SK-N-SH (cell line): ENCODE measurements at regions not wholly inside any gene's neighbourhood (a gene's known extent, or its start where the extent isn't known, plus 50 kb on each side); places are given as distances from the start of the nearest gene placed in this dataset.

Experiments used
- CTCF ChIA-PET: fragments of 300-600, 350-600 bp; formaldehyde crosslinking; extraction: SDS; loops from one replicate; lab custom pipeline; 2021; lab: Yijun Ruan, JAX
- POLR2A ChIA-PET: fragments of 350-600 bp; sonication (Branson Sonifier 250); formaldehyde crosslinking; extraction: SDS; loops from one replicate; lab custom pipeline; 2020; ENCODE audit warnings: antibody characterized with exemption, inconsistent platforms; lab: Yijun Ruan, JAX
- DNase-seq: peaks from one replicate; pipeline ENCODE4 v3.0.0; 2012
- H2AFZ ChIP-seq: fragments of 200-600 bp; sonication (generic); 2 replicates; pipeline ENCODE4 v1.8.1; 2016; ENCODE audit warnings: antibody characterized with exemption, mild to moderate bottlenecking, low read depth
- H3F3A ChIP-seq: fragments of 200-600 bp; sonication (generic); replicated peaks from 2 replicates; pipeline ENCODE3; 2016; ENCODE audit warnings: antibody characterized with exemption, mild to moderate bottlenecking; ENCODE audit not compliant: insufficient read depth
- H3K27ac ChIP-seq, 2 experiments: fragments of 200-500 bp in 1 of 2; fragments of 200-600 bp in 1 of 2; sonication (Bioruptor generic) in 1 of 2; sonication (generic), shearing (Covaris generic) in 1 of 2; 2 replicates each; pipeline versions ENCODE4 v1.5.1 to v1.6.1; 2014 to 2016; ENCODE audit warnings: low read depth in 2 of 2, inconsistent platforms in 1 of 2, low read length in 1 of 2, mild to moderate bottlenecking in 1 of 2, mixed read lengths in 1 of 2
- H3K27me3 ChIP-seq: fragments of 200-600 bp; sonication (generic), shearing (Covaris generic); 2 replicates; pipeline ENCODE4 v1.6.1; 2016; ENCODE audit warnings: mixed run types; ENCODE audit not compliant: insufficient read depth
- H3K36me3 ChIP-seq, 2 experiments: fragments of 200-500 bp in 1 of 2; fragments of 200-600 bp in 1 of 2; sonication (Bioruptor generic) in 1 of 2; sonication (generic) in 1 of 2; replicated peaks in 1 of 2; 2 replicates each; pipeline versions ENCODE3 to v1.5.1; 2014 to 2016; ENCODE audit warnings: low read length in 1 of 2, mild to moderate bottlenecking in 1 of 2; ENCODE audit not compliant: insufficient read depth in 2 of 2, control insufficient read depth in 1 of 2
- H3K4me1 ChIP-seq, 2 experiments: fragments of 200-500 bp in 1 of 2; fragments of 200-600 bp in 1 of 2; sonication (Bioruptor generic) in 1 of 2; sonication (generic), shearing (Covaris generic) in 1 of 2; 2 replicates each; pipeline versions ENCODE4 v1.5.1 to v1.6.1; 2014 to 2016; ENCODE audit warnings: low read depth in 1 of 2, low read length in 1 of 2, mixed run types in 1 of 2; ENCODE audit not compliant: insufficient read depth in 2 of 2, control insufficient read depth in 1 of 2
- H3K4me2 ChIP-seq: fragments of 200-600 bp; sonication (generic), shearing (Covaris generic); 2 replicates; pipeline ENCODE4 v1.6.1; 2017; ENCODE audit warnings: mixed run types
- H3K4me3 ChIP-seq, 2 experiments: fragments of 200-500 bp in 1 of 2; fragments of 200-600 bp in 1 of 2; sonication (Bioruptor generic) in 1 of 2; sonication (generic), shearing (Covaris generic) in 1 of 2; 2 replicates each; pipeline versions ENCODE4 v1.5.1 to v1.8.1; 2014 to 2016; ENCODE audit warnings: low read depth in 2 of 2, inconsistent platforms in 1 of 2, low read length in 1 of 2, mild to moderate bottlenecking in 1 of 2, mixed read lengths in 1 of 2, moderate library complexity in 1 of 2
- H3K79me2 ChIP-seq: fragments of 200-600 bp; sonication (generic); 2 replicates; pipeline ENCODE4 v1.8.1; 2017; ENCODE audit warnings: mild to moderate bottlenecking; ENCODE audit not compliant: insufficient read depth
- H3K9ac ChIP-seq: fragments of 200-600 bp; sonication (generic); 2 replicates; pipeline ENCODE4 v1.6.1; 2017; ENCODE audit warnings: mixed run types
- H3K9me2 ChIP-seq: fragments of 200-600 bp; sonication (generic); 2 replicates; pipeline ENCODE4 v1.6.1; 2017; ENCODE audit warnings: mixed run types
- H3K9me3 ChIP-seq: fragments of 200-600 bp; sonication (generic); 2 replicates; pipeline ENCODE4 v1.6.1; 2017; ENCODE audit warnings: mixed run types, mild to moderate bottlenecking, moderate library complexity
- H4K20me1 ChIP-seq: fragments of 200-600 bp; sonication (generic); 2 replicates; pipeline ENCODE4 v1.6.1; 2017; ENCODE audit warnings: mild to moderate bottlenecking, mixed run types; ENCODE audit not compliant: insufficient read depth
- CHD2 ChIP-seq: fragments of 150-350 bp; IDR thresholded peaks from 2 replicates; pipeline ENCODE4 v1.6.1; 2018; ENCODE audit warnings: low read length; ENCODE audit not compliant: partially characterized antibody
- CTCF ChIP-seq: fragments of 200-600 bp; sonication (generic); IDR thresholded peaks from 2 replicates; pipeline ENCODE4 v1.6.1; 2017; ENCODE audit warnings: antibody characterized with exemption, mild to moderate bottlenecking, moderate library complexity
- EZH2phosphoT487 ChIP-seq: fragments of 200-600 bp; sonication (generic); IDR thresholded peaks from 2 replicates; pipeline ENCODE4 v1.6.1; 2017; ENCODE audit warnings: low read depth, mixed run types, mild to moderate bottlenecking, antibody characterized with exemption, moderate library complexity, borderline replicate concordance
- FOXJ3 ChIP-seq: sonication (generic); formaldehyde crosslinking; IDR thresholded peaks from 2 replicates; pipeline ENCODE4 v1.5.1; 2020; ENCODE audit warnings: mild to moderate bottlenecking, missing genetic modification reagents
- FOXM1 ChIP-seq: IDR thresholded peaks from 2 replicates; pipeline ENCODE4 v1.4.0; 2012; ENCODE audit warnings: low read depth, mild to moderate bottlenecking
- GABPA ChIP-seq: IDR thresholded peaks from 2 replicates; pipeline ENCODE4 v1.4.0; 2012; ENCODE audit warnings: low read depth, mild to moderate bottlenecking
- GATA2 ChIP-seq: sonication (generic); formaldehyde crosslinking; IDR thresholded peaks from 2 replicates; pipeline ENCODE4 v1.5.0; 2020; ENCODE audit warnings: mild to moderate bottlenecking, missing genetic modification reagents
- JUND ChIP-seq: IDR thresholded peaks from 2 replicates; pipeline ENCODE4 v1.4.0; 2012
- MEF2A ChIP-seq: IDR thresholded peaks from 2 replicates; pipeline ENCODE4 v1.4.0; 2012; ENCODE audit warnings: low read depth, borderline replicate concordance
- PBX3 ChIP-seq: IDR thresholded peaks from 2 replicates; pipeline ENCODE4; 2012
- POLR2AphosphoS5 ChIP-seq: IDR thresholded peaks from 2 replicates; pipeline ENCODE4 v1.6.1; 2012; ENCODE audit warnings: low read depth, low read length
- RAD21 ChIP-seq: IDR thresholded peaks from 2 replicates; pipeline ENCODE4 v1.6.1; 2012; ENCODE audit warnings: mild to moderate bottlenecking, low read length
- RCOR1 ChIP-seq: fragments of 150-350 bp; IDR thresholded peaks from 2 replicates; pipeline ENCODE4 v1.6.1; 2017; ENCODE audit warnings: antibody characterized with exemption, low read length
- RFX5 ChIP-seq: IDR thresholded peaks from 2 replicates; pipeline ENCODE4 v1.6.1; 2012; ENCODE audit warnings: mild to moderate bottlenecking, improper control_type of control experiment, low read length
- SIN3A ChIP-seq: IDR thresholded peaks from 2 replicates; pipeline ENCODE4 v1.6.1; 2012; ENCODE audit warnings: low read depth, mild to moderate bottlenecking, low read length, moderate library complexity, borderline replicate concordance
- TAF1 ChIP-seq: IDR thresholded peaks from 2 replicates; pipeline ENCODE4 v1.6.1; 2012; ENCODE audit warnings: low read depth, mild to moderate bottlenecking, low read length, moderate library complexity, borderline replicate concordance
- USF2 ChIP-seq: fragments of 150-350 bp; IDR thresholded peaks from 2 replicates; pipeline ENCODE4 v1.6.1; 2017; ENCODE audit warnings: antibody characterized with exemption, low read length, low read depth, borderline replicate concordance
- WGBS: methylation state at CpG from one replicate; pipeline ENCODE4 v1.1.6; 2017; ENCODE audit warnings: low lambda C conversion rate; 5-methylcytosine and 5-hydroxymethylcytosine counted together
- TF ChIP-seq, protein P1 (sequence below): IDR thresholded peaks from 2 replicates; pipeline ENCODE4 v1.4.0; 2012; ENCODE audit warnings: low read depth, borderline replicate concordance
- TF ChIP-seq, protein P2 (sequence below): IDR thresholded peaks from 2 replicates; pipeline ENCODE4 v1.4.0; 2012; ENCODE audit warnings: low read depth, borderline replicate concordance

DNA sequence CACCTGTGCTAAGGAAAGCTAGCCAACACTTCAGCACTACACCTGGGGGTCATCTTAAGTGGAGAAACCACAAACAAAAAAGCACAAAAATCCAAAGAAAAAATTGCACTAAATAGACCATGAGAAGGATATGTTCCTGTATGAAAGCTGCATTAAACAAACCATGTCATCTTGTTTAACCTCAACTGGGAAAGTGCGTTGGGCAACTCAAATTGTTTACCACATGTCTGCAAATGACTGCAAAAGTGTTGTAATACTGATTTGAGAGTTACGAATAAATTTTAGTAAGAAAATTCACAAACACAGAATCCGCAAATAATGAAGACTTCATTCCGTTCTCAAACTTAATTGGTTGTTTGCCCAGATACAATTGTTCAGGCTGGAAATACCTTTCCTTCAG is 111.9 kb upstream of the EGFR start:
- no peaks in the 10 kb centered on the region for H4K20me1 ChIP-seq
- H2AFZ ChIP-seq, result no peak overlapping the region
- ChIA-PET CTCF (interaction anchor here (5.1 kb wide), 1 partner anchor 348 kb away, joined by 34 read pairs; no protein-coding TSS in a partner anchor), POLR2A (no interaction called here)
- peaks cover 6% of the 10 kb centered on the region for H3K9me3 ChIP-seq
- H3K27ac ChIP-seq, result no peak overlapping the region
- no peak for TF ChIP-seq FOXM1
- TF ChIP-seq, protein P1, sequence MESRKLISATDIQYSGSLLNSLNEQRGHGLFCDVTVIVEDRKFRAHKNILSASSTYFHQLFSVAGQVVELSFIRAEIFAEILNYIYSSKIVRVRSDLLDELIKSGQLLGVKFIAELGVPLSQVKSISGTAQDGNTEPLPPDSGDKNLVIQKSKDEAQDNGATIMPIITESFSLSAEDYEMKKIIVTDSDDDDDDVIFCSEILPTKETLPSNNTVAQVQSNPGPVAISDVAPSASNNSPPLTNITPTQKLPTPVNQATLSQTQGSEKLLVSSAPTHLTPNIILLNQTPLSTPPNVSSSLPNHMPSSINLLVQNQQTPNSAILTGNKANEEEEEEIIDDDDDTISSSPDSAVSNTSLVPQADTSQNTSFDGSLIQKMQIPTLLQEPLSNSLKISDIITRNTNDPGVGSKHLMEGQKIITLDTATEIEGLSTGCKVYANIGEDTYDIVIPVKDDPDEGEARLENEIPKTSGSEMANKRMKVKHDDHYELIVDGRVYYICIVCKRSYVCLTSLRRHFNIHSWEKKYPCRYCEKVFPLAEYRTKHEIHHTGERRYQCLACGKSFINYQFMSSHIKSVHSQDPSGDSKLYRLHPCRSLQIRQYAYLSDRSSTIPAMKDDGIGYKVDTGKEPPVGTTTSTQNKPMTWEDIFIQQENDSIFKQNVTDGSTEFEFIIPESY, result no peak
- no peak for TF ChIP-seq CTCF
- no peak for TF ChIP-seq GABPA
- TF ChIP-seq TAF1, result no peak
- TF ChIP-seq CHD2, result no peak
- TF ChIP-seq PBX3, result no peak
- TF ChIP-seq JUND, result no peak
- no peak for TF ChIP-seq RAD21
- TF ChIP-seq RCOR1, result no peak
- TF ChIP-seq USF2, result no peak
- no peak for TF ChIP-seq GATA2 (CRISPR knock-in tag)
- TF ChIP-seq FOXJ3, result no peak
- no peak for TF ChIP-seq MEF2A
- no peak for TF ChIP-seq EZH2phosphoT487
- no peak for TF ChIP-seq RFX5
- no peak for TF ChIP-seq SIN3A
- TF ChIP-seq, protein P2, sequence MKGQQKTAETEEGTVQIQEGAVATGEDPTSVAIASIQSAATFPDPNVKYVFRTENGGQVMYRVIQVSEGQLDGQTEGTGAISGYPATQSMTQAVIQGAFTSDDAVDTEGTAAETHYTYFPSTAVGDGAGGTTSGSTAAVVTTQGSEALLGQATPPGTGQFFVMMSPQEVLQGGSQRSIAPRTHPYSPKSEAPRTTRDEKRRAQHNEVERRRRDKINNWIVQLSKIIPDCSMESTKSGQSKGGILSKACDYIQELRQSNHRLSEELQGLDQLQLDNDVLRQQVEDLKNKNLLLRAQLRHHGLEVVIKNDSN, result no peak
- no peak for TF ChIP-seq POLR2AphosphoS5
- H3K9me2 ChIP-seq, result no peaks in the 10 kb centered on the region
- WGBS, result 95% methylated on average over 4 of the region's 4 CpGs
- no peak overlapping the region for H3K4me2 ChIP-seq
- no peaks in the 10 kb centered on the region for H3K79me2 ChIP-seq
- DNase-seq, result no peak
- no peaks in the 10 kb centered on the region for H3K27me3 ChIP-seq
- H3K4me3 ChIP-seq, result no peak overlapping the region
- H3K36me3 ChIP-seq, result peaks cover 0 to 8% of the 10 kb centered on the region in 2 experiments
- H3F3A ChIP-seq, result peaks cover 26% of the 10 kb centered on the region
- peaks cover 0 to 4% of the 10 kb centered on the region in 2 experiments; a peak in 2 of 4 replicates for H3K4me1 ChIP-seq
- H3K9ac ChIP-seq, result no peak overlapping the region
